HEK293 (cell line): ENCODE measurements at regions not wholly inside any gene's neighbourhood (a gene's known extent, or its start where the extent isn't known, plus 50 kb on each side); places are given as distances from the start of the nearest gene placed in this dataset.

ENCODE experiments used
- CTCF ChIA-PET: fragments of 350-600 bp; formaldehyde crosslinking; extraction: SDS; loops from one replicate; lab custom pipeline; 2021; ENCODE audit warnings: antibody characterized with exemption; lab: Yijun Ruan, JAX
- POLR2A ChIA-PET: fragments of 300-600 bp; formaldehyde crosslinking; extraction: SDS; loops from one replicate; lab custom pipeline; 2020; ENCODE audit warnings: antibody characterized with exemption, inconsistent platforms; lab: Yijun Ruan, JAX
- H3K27ac ChIP-seq: fragments of 200-500 bp; sonication (Bioruptor generic); 2 replicates; pipeline ENCODE4 v1.5.1; 2014; ENCODE audit warnings: low read depth, low read length, control low read depth, inconsistent platforms; ENCODE audit errors: extremely low read depth
- H3K36me3 ChIP-seq, 2 experiments: fragments of 200-500 bp in 1 of 2; sonication (Bioruptor generic) in 1 of 2; 1 replicate in 1 of 2; 2 replicates in 1 of 2; pipeline ENCODE4 v1.5.1; 2014 to 2017; ENCODE audit warnings: inconsistent platforms in 2 of 2, low read length in 2 of 2; ENCODE audit not compliant: control insufficient read depth in 2 of 2, insufficient read depth in 1 of 2
- H3K4me1 ChIP-seq: fragments of 200-500 bp; sonication (Bioruptor generic); 2 replicates; pipeline ENCODE4 v1.5.1; 2014; ENCODE audit warnings: mild to moderate bottlenecking, low read length, inconsistent platforms; ENCODE audit not compliant: control insufficient read depth, insufficient read depth
- H3K4me3 ChIP-seq: 2 replicates; pipeline ENCODE4 v1.5.1; 2011; ENCODE audit warnings: low read depth, mild to moderate bottlenecking, control low read depth, low read length, moderate library complexity
- H3K9me3 ChIP-seq: fragments of 200-500 bp; sonication (Bioruptor generic); 2 replicates; pipeline ENCODE4 v1.5.1; 2014; ENCODE audit warnings: low read depth, low read length, inconsistent platforms; ENCODE audit not compliant: control insufficient read depth, insufficient read depth
- KLF1 ChIP-seq: fragments of 450-650 bp; formaldehyde crosslinking; IDR thresholded peaks from 2 replicates; pipeline ENCODE4 v1.5.1; 2016; ENCODE audit warnings: missing biosample characterization, missing genetic modification characterization
- MYNN ChIP-seq: fragments of 450-650 bp; formaldehyde crosslinking; IDR thresholded peaks from 2 replicates; pipeline ENCODE4 v1.5.1; 2016; ENCODE audit warnings: missing biosample characterization, missing genetic modification characterization, borderline replicate concordance
- SCRT1 ChIP-seq: fragments of 450-650 bp; formaldehyde crosslinking; IDR thresholded peaks from 2 replicates; pipeline ENCODE4 v1.5.1; 2016; ENCODE audit warnings: missing biosample characterization, missing genetic modification characterization, borderline replicate concordance
- SP2 ChIP-seq: fragments of 450-650 bp; formaldehyde crosslinking; IDR thresholded peaks from 2 replicates; pipeline ENCODE4 v1.5.1; 2016; ENCODE audit warnings: missing biosample characterization, missing genetic modification characterization
- SP7 ChIP-seq: fragments of 450-650 bp; formaldehyde crosslinking; IDR thresholded peaks from 2 replicates; pipeline ENCODE4 v1.5.1; 2016; ENCODE audit warnings: missing biosample characterization, missing genetic modification characterization
- ZBTB21 ChIP-seq: fragments of 450-650 bp; formaldehyde crosslinking; IDR thresholded peaks from 2 replicates; pipeline ENCODE4 v1.5.1; 2017; ENCODE audit warnings: missing biosample characterization, missing genetic modification characterization
- ZFHX2 ChIP-seq: fragments of 450-650 bp; formaldehyde crosslinking; conservative IDR thresholded peaks from 2 replicates; pipeline ENCODE4 v1.5.1; 2016; ENCODE audit warnings: missing biosample characterization, missing genetic modification characterization
- ZFP3 ChIP-seq: fragments of 450-650 bp; formaldehyde crosslinking; IDR thresholded peaks from 2 replicates; pipeline ENCODE4 v1.5.1; 2016; ENCODE audit warnings: low read depth, missing biosample characterization, missing genetic modification characterization
- ZNF114 ChIP-seq: fragments of 450-650 bp; formaldehyde crosslinking; IDR thresholded peaks from 2 replicates; pipeline ENCODE4 v1.5.0; 2017; ENCODE audit warnings: missing biosample characterization, missing genetic modification characterization
- ZNF184 ChIP-seq: fragments of 450-650 bp; IDR thresholded peaks from 2 replicates; pipeline ENCODE4 v1.5.1; 2018; ENCODE audit warnings: missing biosample characterization, mild to moderate bottlenecking, missing genetic modification characterization
- ZNF324 ChIP-seq: fragments of 450-650 bp; formaldehyde crosslinking; IDR thresholded peaks from 2 replicates; pipeline ENCODE4 v1.5.1; 2016; ENCODE audit warnings: missing biosample characterization, missing genetic modification characterization
- ZNF335 ChIP-seq: fragments of 450-650 bp; formaldehyde crosslinking; conservative IDR thresholded peaks from 2 replicates; pipeline ENCODE4 v1.5.1; 2016; ENCODE audit warnings: missing biosample characterization, missing genetic modification characterization
- ZNF354C ChIP-seq: fragments of 450-650 bp; formaldehyde crosslinking; IDR thresholded peaks from 2 replicates; pipeline ENCODE4 v1.5.1; 2016; ENCODE audit warnings: missing biosample characterization, missing genetic modification characterization, low read depth, borderline replicate concordance
- ZNF37A ChIP-seq: fragments of 450-650 bp; IDR thresholded peaks from 2 replicates; pipeline ENCODE4 v1.5.1; 2018; ENCODE audit warnings: missing biosample characterization, missing genetic modification characterization
- ZNF521 ChIP-seq: fragments of 450-650 bp; formaldehyde crosslinking; IDR thresholded peaks from 2 replicates; pipeline ENCODE4 v1.5.1; 2017; ENCODE audit warnings: missing biosample characterization, mild to moderate bottlenecking, missing genetic modification characterization
- ZNF654 ChIP-seq: fragments of 450-650 bp; formaldehyde crosslinking; IDR thresholded peaks from 2 replicates; pipeline ENCODE4 v1.5.1; 2016; ENCODE audit warnings: low read depth, missing biosample characterization, missing genetic modification characterization
- ZNF670 ChIP-seq: fragments of 450-650 bp; formaldehyde crosslinking; IDR thresholded peaks from 2 replicates; pipeline ENCODE4 v1.5.1; 2016; ENCODE audit warnings: missing biosample characterization, missing genetic modification characterization, low read depth
- ZNF791 ChIP-seq: fragments of 450-650 bp; formaldehyde crosslinking; IDR thresholded peaks from 2 replicates; pipeline ENCODE4 v1.5.1; 2016; ENCODE audit warnings: missing biosample characterization, missing genetic modification characterization
- TF ChIP-seq, protein P1 (sequence below): fragments of 450-650 bp; formaldehyde crosslinking; IDR thresholded peaks from 2 replicates; pipeline ENCODE4 v1.5.1; 2016; ENCODE audit warnings: missing biosample characterization, missing genetic modification characterization
- TF ChIP-seq, protein P2 (sequence below): fragments of 450-650 bp; formaldehyde crosslinking; IDR thresholded peaks from 2 replicates; pipeline ENCODE4 v1.5.1; 2016; ENCODE audit warnings: missing biosample characterization, missing genetic modification characterization
- TF ChIP-seq, protein P3 (sequence below): fragments of 450-650 bp; formaldehyde crosslinking; IDR thresholded peaks from 2 replicates; pipeline ENCODE4 v1.5.1; 2016; ENCODE audit warnings: missing biosample characterization, missing genetic modification characterization, borderline replicate concordance
- TF ChIP-seq, protein P4 (sequence below): sonication (generic); formaldehyde crosslinking; IDR thresholded peaks from 2 replicates; pipeline ENCODE4 v1.8.1; 2022; ENCODE audit warnings: mild to moderate bottlenecking, moderate library complexity, missing genetic modification reagents
- TF ChIP-seq, protein P5 (sequence below): fragments of 450-650 bp; formaldehyde crosslinking; IDR thresholded peaks from 2 replicates; pipeline ENCODE4 v1.5.1; 2016; ENCODE audit warnings: missing biosample characterization, missing genetic modification characterization

DNA sequence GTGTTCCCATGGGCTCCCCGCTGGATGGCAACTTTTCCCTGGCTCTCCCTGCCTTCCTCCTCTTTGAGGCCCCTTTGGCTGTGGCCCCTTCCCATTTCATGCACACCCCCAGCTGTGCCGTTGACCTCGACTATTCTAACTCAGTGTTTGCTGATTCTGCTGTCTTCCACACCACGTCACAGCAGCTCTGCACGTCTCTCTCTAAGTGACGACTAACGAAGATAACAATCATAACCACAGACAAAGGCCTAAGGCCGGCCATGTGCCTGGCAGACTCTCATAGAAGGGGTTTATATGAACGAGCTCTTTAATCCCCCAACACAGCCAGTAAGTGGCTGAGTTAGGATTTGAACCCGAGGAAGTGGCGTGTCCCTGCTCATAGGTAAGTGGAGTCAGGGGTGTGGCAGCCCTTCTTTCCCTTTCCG, 151.5 kb upstream of the SHH start (continued):
- TF ChIP-seq ZNF37A (no peak), ZFHX2 (tag by site-specific recombination) (no peak), ZNF335 (tag by site-specific recombination) (no peak), KLF1 (tag by site-specific recombination) (no peak), ZNF670 (tag by site-specific recombination) (no peak), ZFP3 (no peak)

DNA sequence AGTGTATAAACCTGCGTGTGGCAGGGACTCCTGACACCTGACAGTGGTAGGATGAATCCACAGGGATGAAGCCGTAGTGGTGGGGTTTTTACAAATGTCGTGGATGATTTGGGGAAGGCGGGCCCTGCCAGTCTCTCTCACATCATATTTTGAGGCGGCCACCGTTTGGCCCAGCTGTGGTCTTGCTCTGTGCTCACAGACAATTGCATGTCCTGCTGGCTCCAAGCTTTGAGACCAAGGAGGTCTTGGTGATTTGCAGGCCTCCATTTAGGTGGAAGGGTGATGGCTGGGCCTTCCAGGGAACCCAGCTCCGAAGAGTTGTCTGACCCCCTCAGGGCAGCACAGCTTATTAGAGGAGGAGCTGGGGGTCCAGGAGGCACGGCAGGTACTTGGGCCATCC, 151.1 kb upstream of the SHH start:
- TF ChIP-seq, protein P1, sequence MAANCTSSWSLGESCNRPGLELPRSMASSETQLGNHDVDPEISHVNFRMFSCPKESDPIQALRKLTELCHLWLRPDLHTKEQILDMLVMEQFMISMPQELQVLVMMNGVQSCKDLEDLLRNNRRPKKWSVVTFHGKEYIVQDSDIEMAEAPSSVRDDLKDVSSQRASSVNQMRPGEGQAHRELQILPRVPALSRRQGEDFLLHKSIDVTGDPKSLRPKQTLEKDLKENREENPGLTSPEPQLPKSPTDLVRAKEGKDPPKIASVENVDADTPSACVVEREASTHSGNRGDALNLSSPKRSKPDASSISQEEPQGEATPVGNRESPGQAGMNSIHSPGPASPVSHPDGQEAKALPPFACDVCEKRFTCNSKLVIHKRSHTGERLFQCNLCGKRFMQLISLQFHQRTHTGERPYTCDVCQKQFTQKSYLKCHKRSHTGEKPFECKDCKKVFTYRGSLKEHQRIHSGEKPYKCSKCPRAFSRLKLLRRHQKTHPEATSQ: no peak
- TF ChIP-seq ZNF654 (tag by site-specific recombination) (no peak), ZNF354C (tag by site-specific recombination) (no peak), ZNF324 (tag by site-specific recombination) (no peak), SP2 (no peak), MYNN (tag by site-specific recombination) (no peak), ZNF184 (tag by site-specific recombination) (no peak), SCRT1 (tag by site-specific recombination) (no peak), ZBTB21 (tag by site-specific recombination) (no peak), ZNF114 (tag by site-specific recombination) (no peak), ZFP3 (no peak), ZNF521 (no peak), ZNF791 (tag by site-specific recombination) (no peak), SP7 (no peak)
- TF ChIP-seq, protein P2, sequence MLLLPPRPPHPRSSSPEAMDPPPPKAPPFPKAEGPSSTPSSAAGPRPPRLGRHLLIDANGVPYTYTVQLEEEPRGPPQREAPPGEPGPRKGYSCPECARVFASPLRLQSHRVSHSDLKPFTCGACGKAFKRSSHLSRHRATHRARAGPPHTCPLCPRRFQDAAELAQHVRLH (tag by site-specific recombination): no peak
- TF ChIP-seq, protein P3, sequence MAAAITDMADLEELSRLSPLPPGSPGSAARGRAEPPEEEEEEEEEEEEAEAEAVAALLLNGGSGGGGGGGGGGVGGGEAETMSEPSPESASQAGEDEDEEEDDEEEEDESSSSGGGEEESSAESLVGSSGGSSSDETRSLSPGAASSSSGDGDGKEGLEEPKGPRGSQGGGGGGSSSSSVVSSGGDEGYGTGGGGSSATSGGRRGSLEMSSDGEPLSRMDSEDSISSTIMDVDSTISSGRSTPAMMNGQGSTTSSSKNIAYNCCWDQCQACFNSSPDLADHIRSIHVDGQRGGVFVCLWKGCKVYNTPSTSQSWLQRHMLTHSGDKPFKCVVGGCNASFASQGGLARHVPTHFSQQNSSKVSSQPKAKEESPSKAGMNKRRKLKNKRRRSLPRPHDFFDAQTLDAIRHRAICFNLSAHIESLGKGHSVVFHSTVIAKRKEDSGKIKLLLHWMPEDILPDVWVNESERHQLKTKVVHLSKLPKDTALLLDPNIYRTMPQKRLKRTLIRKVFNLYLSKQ: no peak
- TF ChIP-seq, protein P4, sequence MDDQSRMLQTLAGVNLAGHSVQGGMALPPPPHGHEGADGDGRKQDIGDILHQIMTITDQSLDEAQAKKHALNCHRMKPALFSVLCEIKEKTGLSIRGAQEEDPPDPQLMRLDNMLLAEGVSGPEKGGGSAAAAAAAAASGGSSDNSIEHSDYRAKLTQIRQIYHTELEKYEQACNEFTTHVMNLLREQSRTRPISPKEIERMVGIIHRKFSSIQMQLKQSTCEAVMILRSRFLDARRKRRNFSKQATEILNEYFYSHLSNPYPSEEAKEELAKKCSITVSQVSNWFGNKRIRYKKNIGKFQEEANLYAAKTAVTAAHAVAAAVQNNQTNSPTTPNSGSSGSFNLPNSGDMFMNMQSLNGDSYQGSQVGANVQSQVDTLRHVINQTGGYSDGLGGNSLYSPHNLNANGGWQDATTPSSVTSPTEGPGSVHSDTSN (CRISPR knock-in tag): no peak
- TF ChIP-seq, protein P5, sequence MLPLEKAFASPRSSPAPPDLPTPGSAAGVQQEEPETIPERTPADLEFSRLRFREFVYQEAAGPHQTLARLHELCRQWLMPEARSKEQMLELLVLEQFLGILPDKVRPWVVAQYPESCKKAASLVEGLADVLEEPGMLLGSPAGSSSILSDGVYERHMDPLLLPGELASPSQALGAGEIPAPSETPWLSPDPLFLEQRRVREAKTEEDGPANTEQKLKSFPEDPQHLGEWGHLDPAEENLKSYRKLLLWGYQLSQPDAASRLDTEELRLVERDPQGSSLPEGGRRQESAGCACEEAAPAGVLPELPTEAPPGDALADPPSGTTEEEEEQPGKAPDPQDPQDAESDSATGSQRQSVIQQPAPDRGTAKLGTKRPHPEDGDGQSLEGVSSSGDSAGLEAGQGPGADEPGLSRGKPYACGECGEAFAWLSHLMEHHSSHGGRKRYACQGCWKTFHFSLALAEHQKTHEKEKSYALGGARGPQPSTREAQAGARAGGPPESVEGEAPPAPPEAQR (tag by site-specific recombination): no peak
- ChIA-PET CTCF (no interaction called here), POLR2A (no interaction called here)
- Histone ChIP-seq H3K4me1 (no peaks in the 10 kb centered on the region), H3K36me3 (no peaks in the 10 kb centered on the region), H3K9me3 (no peaks in the 10 kb centered on the region), H3K4me3 (no peak overlapping the region), H3K27ac (no peak overlapping the region)
